Neural progenitor cell (in vitro differentiated cells): ENCODE measurements at regions not wholly inside any gene's neighbourhood (a gene's known extent, or its start where the extent isn't known, plus 50 kb on each side); places are given as distances from the start of the nearest gene placed in this dataset.

Experiments used
- DNase-seq: peaks from one replicate; pipeline ENCODE4 v3.0.0-alpha.2; 2016; ENCODE audit warnings: low spot score
- H2AFZ ChIP-seq: fragments of 200-600 bp; sonication (generic); replicated peaks from 2 replicates; pipeline ENCODE4 v1.6.1; 2016; ENCODE audit warnings: antibody characterized with exemption
- H3F3A ChIP-seq: fragments of 200-600 bp; sonication (generic); 2 replicates; pipeline ENCODE4 v1.6.1; 2016; ENCODE audit warnings: antibody characterized with exemption, low read depth
- H3K27ac ChIP-seq: fragments of 200-600 bp; sonication (generic); 2 replicates; pipeline ENCODE4 v1.5.1; 2016; ENCODE audit warnings: mild to moderate bottlenecking
- H3K27me3 ChIP-seq: fragments of 200-600 bp; sonication (generic); 2 replicates; pipeline ENCODE4 v1.6.1; 2016; ENCODE audit warnings: mild to moderate bottlenecking, moderate library complexity
- H3K36me3 ChIP-seq: fragments of 200-600 bp; sonication (generic); 2 replicates; pipeline ENCODE4 v1.5.1; 2016
- H3K4me1 ChIP-seq: fragments of 200-600 bp; sonication (generic); 2 replicates; pipeline ENCODE4 v1.6.1; 2016; ENCODE audit warnings: mixed run types
- H3K4me2 ChIP-seq: fragments of 200-600 bp; sonication (generic); 2 replicates; pipeline ENCODE4 v1.6.1; 2016
- H3K4me3 ChIP-seq: fragments of 200-600 bp; sonication (generic); 2 replicates; pipeline ENCODE4 v1.5.1; 2016
- H3K79me2 ChIP-seq: fragments of 200-600 bp; sonication (generic); 2 replicates; pipeline ENCODE4 v1.6.1; 2016; ENCODE audit warnings: low read depth
- H3K9ac ChIP-seq: fragments of 200-600 bp; sonication (generic); 2 replicates; pipeline ENCODE4 v1.6.1; 2016
- H3K9me3 ChIP-seq: fragments of 200-600 bp; sonication (generic); 2 replicates; pipeline ENCODE4 v1.5.1; 2016; ENCODE audit warnings: low read depth
- H4K20me1 ChIP-seq: fragments of 200-600 bp; sonication (generic); 2 replicates; pipeline ENCODE4 v1.6.1; 2016; ENCODE audit warnings: low read depth
- H3K27ac Mint-ChIP-seq: 3 replicates; pipeline ENCODE4 v1.8.0; 2021; ENCODE audit warnings: mixed read lengths
- H3K27me3 Mint-ChIP-seq: 2 replicates; pipeline ENCODE4 v1.8.0; 2022; ENCODE audit warnings: low read depth, mild to moderate bottlenecking, inconsistent platforms, moderate library complexity, mixed read lengths; ENCODE audit not compliant: insufficient read depth
- H3K36me3 Mint-ChIP-seq: 3 replicates; pipeline ENCODE4 v1.8.0; 2021; ENCODE audit warnings: mixed read lengths
- H3K4me1 Mint-ChIP-seq: 3 replicates; pipeline ENCODE4 v1.8.0; 2021; ENCODE audit warnings: mixed read lengths
- H3K4me3 Mint-ChIP-seq: 3 replicates; pipeline ENCODE4 v1.8.0; 2021; ENCODE audit warnings: mild to moderate bottlenecking, moderate library complexity, mixed read lengths
- H3K9me3 Mint-ChIP-seq: 3 replicates; pipeline ENCODE4 v1.8.0; 2020; ENCODE audit warnings: mixed read lengths
- EZH2 ChIP-seq: fragments of 200-600 bp; sonication (generic); IDR thresholded peaks from 2 replicates; pipeline ENCODE4 v1.6.1; 2017; ENCODE audit warnings: antibody characterized with exemption, mild to moderate bottlenecking, moderate library complexity
- EZH2phosphoT487 ChIP-seq: fragments of 200-600 bp; sonication (generic); IDR thresholded peaks from 2 replicates; pipeline ENCODE4 v1.6.1; 2017; ENCODE audit warnings: antibody characterized with exemption
- TF ChIP-seq, protein P1 (sequence below): fragments of 200-600 bp; sonication (generic); IDR thresholded peaks from 2 replicates; pipeline ENCODE4 v1.5.1; 2017; ENCODE audit warnings: antibody characterized with exemption, mild to moderate bottlenecking

- Mint-ChIP-seq H3K27me3 (peaks cover 10% of the 10 kb centered on the region), H3K36me3 (no peaks in the 10 kb centered on the region), H3K27ac (peak overlapping the region; percentile 81), H3K4me3 (peak overlapping the region; percentile 24), H3K9me3 (peaks cover 8% of the 10 kb centered on the region), H3K4me1 (peaks cover 30% of the 10 kb centered on the region)
- Histone ChIP-seq H3K4me1 (no peaks in the 10 kb centered on the region), H3K79me2 (no peaks in the 10 kb centered on the region), H3K36me3 (no peaks in the 10 kb centered on the region), H3K9ac (no peak overlapping the region), H2AFZ (no peak overlapping the region), H3K9me3 (no peaks in the 10 kb centered on the region), H3F3A (peaks cover 1% of the 10 kb centered on the region), H4K20me1 (no peaks in the 10 kb centered on the region), H3K27ac (no peak overlapping the region), H3K27me3 (no peaks in the 10 kb centered on the region), H3K4me3 (no peak overlapping the region), H3K4me2 (no peak overlapping the region)
- TF ChIP-seq, protein P1, sequence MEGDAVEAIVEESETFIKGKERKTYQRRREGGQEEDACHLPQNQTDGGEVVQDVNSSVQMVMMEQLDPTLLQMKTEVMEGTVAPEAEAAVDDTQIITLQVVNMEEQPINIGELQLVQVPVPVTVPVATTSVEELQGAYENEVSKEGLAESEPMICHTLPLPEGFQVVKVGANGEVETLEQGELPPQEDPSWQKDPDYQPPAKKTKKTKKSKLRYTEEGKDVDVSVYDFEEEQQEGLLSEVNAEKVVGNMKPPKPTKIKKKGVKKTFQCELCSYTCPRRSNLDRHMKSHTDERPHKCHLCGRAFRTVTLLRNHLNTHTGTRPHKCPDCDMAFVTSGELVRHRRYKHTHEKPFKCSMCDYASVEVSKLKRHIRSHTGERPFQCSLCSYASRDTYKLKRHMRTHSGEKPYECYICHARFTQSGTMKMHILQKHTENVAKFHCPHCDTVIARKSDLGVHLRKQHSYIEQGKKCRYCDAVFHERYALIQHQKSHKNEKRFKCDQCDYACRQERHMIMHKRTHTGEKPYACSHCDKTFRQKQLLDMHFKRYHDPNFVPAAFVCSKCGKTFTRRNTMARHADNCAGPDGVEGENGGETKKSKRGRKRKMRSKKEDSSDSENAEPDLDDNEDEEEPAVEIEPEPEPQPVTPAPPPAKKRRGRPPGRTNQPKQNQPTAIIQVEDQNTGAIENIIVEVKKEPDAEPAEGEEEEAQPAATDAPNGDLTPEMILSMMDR, result no peak
- no peak for TF ChIP-seq EZH2phosphoT487
- TF ChIP-seq EZH2, result no peak
- DNase-seq, result no peak
Observed at GRCh38 chr9:129328355-129329042, 150.4 kb upstream of the IER5L start.

- peak overlapping the region; percentile 24 for H3K4me3 Mint-ChIP-seq
- peak overlapping the region; percentile 81 for H3K27ac Mint-ChIP-seq
- H3K79me2 ChIP-seq, result no peaks in the 10 kb centered on the region
- H3K36me3 Mint-ChIP-seq, result no peaks in the 10 kb centered on the region
- no peaks in the 10 kb centered on the region for H3K9me3 ChIP-seq
- H3K4me2 ChIP-seq, result no peak overlapping the region
- peaks cover 34% of the 10 kb centered on the region for H3K4me1 Mint-ChIP-seq
- peak; percentile 2 for DNase-seq
- no peaks in the 10 kb centered on the region for H4K20me1 ChIP-seq
- no peaks in the 10 kb centered on the region for H3F3A ChIP-seq
- no peak overlapping the region for H3K27ac ChIP-seq
- no peaks in the 10 kb centered on the region for H3K4me1 ChIP-seq
- peaks cover 8% of the 10 kb centered on the region for H3K9me3 Mint-ChIP-seq
- peak overlapping the region; percentile 45 for H2AFZ ChIP-seq
- H3K4me3 ChIP-seq, result no peak overlapping the region
- H3K9ac ChIP-seq, result no peak overlapping the region
- H3K27me3 ChIP-seq, result no peaks in the 10 kb centered on the region
- TF ChIP-seq EZH2phosphoT487 (no peak), EZH2 (no peak)
- TF ChIP-seq, protein P1, result no peak
- H3K36me3 ChIP-seq, result no peaks in the 10 kb centered on the region
- peaks cover 10% of the 10 kb centered on the region for H3K27me3 Mint-ChIP-seq
Observed at GRCh38 chr9:129327552-129328328, 149.7 kb upstream of the IER5L start.

DNA sequence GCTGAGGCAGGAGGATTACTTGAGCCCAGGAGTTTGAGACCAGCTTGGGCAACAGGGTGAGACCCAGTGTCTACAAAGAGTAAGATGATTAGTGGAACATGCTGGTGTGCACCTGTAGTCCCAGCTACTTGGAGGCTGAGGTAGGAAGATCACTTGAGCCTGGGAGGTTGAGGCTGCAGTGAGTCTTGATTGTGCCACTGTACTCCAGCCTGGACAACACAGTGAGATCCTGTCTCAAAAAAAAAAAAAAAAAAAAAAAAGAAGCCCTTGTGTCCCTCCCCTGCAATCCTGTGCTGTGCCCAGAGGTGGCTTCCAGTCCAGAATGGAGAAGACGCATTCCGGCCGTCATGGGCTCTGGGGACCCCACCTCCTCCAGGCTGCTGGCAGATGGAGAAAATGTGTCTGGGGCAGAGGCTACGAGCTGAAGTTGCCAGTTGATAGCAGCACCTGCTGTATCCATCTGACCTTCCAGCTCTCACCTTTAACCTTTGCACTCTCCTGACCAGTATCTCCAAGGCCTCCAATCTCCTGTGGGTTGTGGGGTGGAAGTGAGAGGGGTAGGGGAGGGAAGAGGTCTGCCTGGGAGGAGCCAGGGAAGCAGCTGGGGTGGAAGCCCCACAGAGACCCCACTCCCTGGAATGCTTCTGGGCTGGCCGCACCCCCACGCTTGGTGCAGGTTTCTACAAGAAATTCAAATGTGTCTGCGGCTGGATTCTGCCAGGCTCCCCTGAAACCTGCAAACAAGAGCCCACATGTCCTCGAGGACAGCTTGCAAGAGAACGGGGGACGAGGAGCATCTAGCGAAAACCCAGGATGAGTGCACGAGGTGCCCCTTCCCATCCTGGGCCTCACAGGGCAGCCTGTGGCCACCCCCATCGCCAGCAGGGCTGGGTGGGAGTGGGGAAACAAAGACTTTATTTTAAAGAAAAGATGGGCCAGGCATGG is 148.3 kb upstream of the IER5L start:
- Mint-ChIP-seq H3K27ac (no peak overlapping the region), H3K9me3 (peaks cover 8% of the 10 kb centered on the region), H3K27me3 (peaks cover 8% of the 10 kb centered on the region), H3K4me3 (no peak overlapping the region), H3K4me1 (peaks cover 39% of the 10 kb centered on the region), H3K36me3 (no peaks in the 10 kb centered on the region)
- no peak overlapping the region for H2AFZ ChIP-seq
- no peaks in the 10 kb centered on the region for H3K4me1 ChIP-seq
- H3F3A ChIP-seq, result no peaks in the 10 kb centered on the region
- no peaks in the 10 kb centered on the region for H3K27me3 ChIP-seq
- H3K4me2 ChIP-seq, result no peak overlapping the region
- no peaks in the 10 kb centered on the region for H4K20me1 ChIP-seq
- H3K4me3 ChIP-seq, result no peak overlapping the region
- no peak overlapping the region for H3K9ac ChIP-seq
- TF ChIP-seq, protein P1, result no peak
- TF ChIP-seq EZH2phosphoT487 (no peak), EZH2 (no peak)
- H3K27ac ChIP-seq, result no peak overlapping the region
- no peaks in the 10 kb centered on the region for H3K79me2 ChIP-seq
- H3K36me3 ChIP-seq, result no peaks in the 10 kb centered on the region
- H3K9me3 ChIP-seq, result no peaks in the 10 kb centered on the region
- DNase-seq, result peak; percentile 4
